ENCODE measurements at regions not wholly inside any gene's neighbourhood (a gene's known extent, or its start where the extent isn't known, plus 50 kb on each side); places are given as distances from the start of the nearest gene placed in this dataset.

GRCh38 chr2:41908349-41908748, 139.5 kb upstream of the PKDCC start:
- no peak overlapping the region for H3K27ac ChIP-seq
- H3K9me3 ChIP-seq: no peaks in the 10 kb centered on the region
- no peaks in the 10 kb centered on the region for H3K36me3 ChIP-seq
- H3K4me1 ChIP-seq (ENCODE audit: insufficient read depth): peaks cover 15% of the 10 kb centered on the region
- no peak for DNase-seq
- intact Hi-C loops (cut with DNase I): no loop called here
- H3K4me3 ChIP-seq: no peak overlapping the region
- no peak for TF ChIP-seq POLR2A (IDR thresholded peaks at IDR 0.05)
- no peak for TF ChIP-seq EP300 (IDR thresholded peaks at IDR 0.05)
- no peak for TF ChIP-seq CTCF (IDR thresholded peaks at IDR 0.05)
- H3K27me3 ChIP-seq: no peaks in the 10 kb centered on the region

GRCh38 chr2:41909584-41909983, 138.2 kb upstream of the PKDCC start:
- Histone ChIP-seq H3K27me3 (no peaks in the 10 kb centered on the region), H3K9me3 (no peaks in the 10 kb centered on the region), H3K36me3 (no peaks in the 10 kb centered on the region), H3K4me3 (no peak overlapping the region), H3K27ac (no peak overlapping the region), H3K4me1 (ENCODE audit: insufficient read depth) (peaks cover 12% of the 10 kb centered on the region)
- no peak for TF ChIP-seq EP300 (IDR thresholded peaks at IDR 0.05)
- TF ChIP-seq CTCF (IDR thresholded peaks at IDR 0.05): no peak
- TF ChIP-seq POLR2A (IDR thresholded peaks at IDR 0.05): no peak
- 33 to 56% (median 48%) methylated on average over 4 of the region's 4 CpGs for WGBS, 3 donors
- intact Hi-C loops (cut with DNase I): no loop called here
- DNase-seq: no peak

GRCh38 chr2:41910126-41910525, 137.7 kb upstream of the PKDCC start:
- intact Hi-C loops (cut with DNase I): no loop called here
- no peak for DNase-seq
- Histone ChIP-seq H3K27me3 (no peaks in the 10 kb centered on the region), H3K9me3 (no peaks in the 10 kb centered on the region), H3K36me3 (no peaks in the 10 kb centered on the region), H3K27ac (no peak overlapping the region), H3K4me3 (no peak overlapping the region), H3K4me1 (ENCODE audit: insufficient read depth) (peaks cover 12% of the 10 kb centered on the region)
- TF ChIP-seq POLR2A (IDR thresholded peaks at IDR 0.05) (no peak), CTCF (IDR thresholded peaks at IDR 0.05) (no peak), EP300 (IDR thresholded peaks at IDR 0.05) (no peak)
- 50 to 75% (median 59%) methylated on average over 1 of the region's 1 CpG for WGBS, 3 donors

DNA sequence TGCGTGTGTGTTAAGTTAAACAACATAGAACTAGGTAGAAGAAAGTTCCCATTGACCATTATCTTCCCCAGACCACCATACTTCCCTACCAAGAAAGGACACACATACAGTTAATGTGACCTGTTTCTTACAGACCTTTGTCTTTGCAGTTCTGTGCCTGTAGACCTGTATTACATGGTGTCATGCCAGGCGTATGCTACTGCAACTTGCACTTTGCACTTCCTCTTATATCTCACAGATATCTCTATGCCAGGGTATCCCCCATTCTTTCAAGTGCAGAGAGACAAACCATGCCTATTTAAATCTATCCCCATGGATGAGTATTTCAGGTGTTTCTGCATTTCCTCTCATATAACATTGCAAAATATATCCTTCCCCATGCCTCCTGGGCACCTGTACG, 136.8 kb upstream of the PKDCC start:
- H3K4me3 ChIP-seq: no peak overlapping the region
- 95 to 97% (median 96%) methylated on average over 3 of the region's 3 CpGs for WGBS, 3 donors
- H3K27ac ChIP-seq: no peak overlapping the region
- TF ChIP-seq CTCF (IDR thresholded peaks at IDR 0.05) (no peak), POLR2A (IDR thresholded peaks at IDR 0.05) (no peak), EP300 (IDR thresholded peaks at IDR 0.05) (no peak)
- intact Hi-C loops (cut with DNase I): no loop called here
- H3K36me3 ChIP-seq: no peaks in the 10 kb centered on the region
- H3K4me1 ChIP-seq (ENCODE audit: insufficient read depth): peaks cover 12% of the 10 kb centered on the region
- H3K27me3 ChIP-seq: no peaks in the 10 kb centered on the region
- DNase-seq: no peak
- no peaks in the 10 kb centered on the region for H3K9me3 ChIP-seq

DNA sequence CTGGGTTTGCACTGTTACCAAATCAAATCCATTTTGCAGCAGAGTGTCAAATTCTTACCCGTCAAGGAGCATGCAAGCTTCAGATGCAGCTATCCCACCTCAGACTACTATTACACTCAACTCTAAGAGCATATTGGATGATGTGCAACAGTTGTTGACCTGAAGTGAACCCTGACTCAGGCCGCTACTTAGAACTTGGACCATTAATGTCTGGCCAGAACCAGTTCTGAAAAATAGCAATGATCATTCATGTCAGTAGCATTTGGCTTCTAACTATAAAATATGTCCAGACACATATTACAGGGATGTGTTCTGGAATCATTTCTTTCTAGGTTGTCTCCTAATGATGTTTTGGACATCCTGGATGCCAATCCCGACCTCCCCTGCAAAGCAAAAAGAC, 135.5 kb upstream of the PKDCC start:
- Histone ChIP-seq H3K9me3 (no peaks in the 10 kb centered on the region), H3K4me1 (ENCODE audit: insufficient read depth) (peaks cover 5% of the 10 kb centered on the region), H3K36me3 (no peaks in the 10 kb centered on the region), H3K27me3 (no peaks in the 10 kb centered on the region), H3K27ac (no peak overlapping the region), H3K4me3 (no peak overlapping the region)
- WGBS, 3 donors: 66 to 84% (median 84%) methylated on average over 3 of the region's 3 CpGs
- intact Hi-C loops (cut with DNase I): no loop called here
- TF ChIP-seq EP300 (IDR thresholded peaks at IDR 0.05): no peak
- TF ChIP-seq POLR2A (IDR thresholded peaks at IDR 0.05): no peak
- TF ChIP-seq CTCF (IDR thresholded peaks at IDR 0.05): no peak
- no peak for DNase-seq
